ENCODE measurements at regions not wholly inside any gene's neighbourhood (a gene's known extent, or its start where the extent isn't known, plus 50 kb on each side); places are given as distances from the start of the nearest gene placed in this dataset.

DNA sequence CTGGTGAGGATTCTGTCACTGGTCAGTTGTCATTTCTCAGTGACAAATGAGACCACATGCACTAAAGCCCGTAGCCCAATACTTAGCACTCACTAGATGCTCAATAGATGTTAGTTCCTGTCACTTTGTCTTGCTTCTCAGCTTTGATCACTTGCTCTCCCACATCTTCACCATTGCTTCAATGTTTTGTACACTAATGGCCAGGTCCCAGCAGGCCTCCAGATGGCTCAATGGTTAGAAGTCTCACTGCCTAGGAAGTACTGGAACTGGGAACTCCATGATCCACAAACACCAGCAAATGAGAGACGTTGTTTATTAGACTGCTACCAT, 502.8 kb upstream of the JARID2 start:
- no peak for DNase-seq
- Histone ChIP-seq H3K9me2 (replicated peaks; ENCODE audit: insufficient read depth, low read length) (no peaks in the 10 kb centered on the region), H3K27me3 (replicated peaks; ENCODE audit: insufficient read depth, low read length) (no peaks in the 10 kb centered on the region), H3K36me3 (replicated peaks; ENCODE audit: insufficient read depth, low read length) (no peaks in the 10 kb centered on the region), H4K20me1 (ENCODE audit: insufficient read depth, low read length) (no peaks in the 10 kb centered on the region), H3K9ac (ENCODE audit: low read length) (no peak overlapping the region), H3F3A (ENCODE audit: insufficient read depth, low read length) (no peaks in the 10 kb centered on the region), H2AFZ (ENCODE audit: low read length) (no peak overlapping the region), H3K4me3 (ENCODE audit: low read length) (no peak overlapping the region), H3K4me1 (ENCODE audit: low read length) (no peaks in the 10 kb centered on the region), H3K79me2 (ENCODE audit: low read length) (no peaks in the 10 kb centered on the region), H3K27ac (ENCODE audit: low read length) (no peak overlapping the region), H3K9me3 (replicated peaks; ENCODE audit: insufficient read depth, low read length) (no peaks in the 10 kb centered on the region), H3K4me2 (ENCODE audit: low read depth, low read length) (no peak overlapping the region)
- TF ChIP-seq EZH2 (optimal IDR thresholded peaks at IDR 0.05; ENCODE audit: low read depth, low read length) (no peak), EZH2phosphoT487 (IDR thresholded peaks at IDR 0.05; ENCODE audit: low read length) (no peak)
- TF ChIP-seq, protein P1, sequence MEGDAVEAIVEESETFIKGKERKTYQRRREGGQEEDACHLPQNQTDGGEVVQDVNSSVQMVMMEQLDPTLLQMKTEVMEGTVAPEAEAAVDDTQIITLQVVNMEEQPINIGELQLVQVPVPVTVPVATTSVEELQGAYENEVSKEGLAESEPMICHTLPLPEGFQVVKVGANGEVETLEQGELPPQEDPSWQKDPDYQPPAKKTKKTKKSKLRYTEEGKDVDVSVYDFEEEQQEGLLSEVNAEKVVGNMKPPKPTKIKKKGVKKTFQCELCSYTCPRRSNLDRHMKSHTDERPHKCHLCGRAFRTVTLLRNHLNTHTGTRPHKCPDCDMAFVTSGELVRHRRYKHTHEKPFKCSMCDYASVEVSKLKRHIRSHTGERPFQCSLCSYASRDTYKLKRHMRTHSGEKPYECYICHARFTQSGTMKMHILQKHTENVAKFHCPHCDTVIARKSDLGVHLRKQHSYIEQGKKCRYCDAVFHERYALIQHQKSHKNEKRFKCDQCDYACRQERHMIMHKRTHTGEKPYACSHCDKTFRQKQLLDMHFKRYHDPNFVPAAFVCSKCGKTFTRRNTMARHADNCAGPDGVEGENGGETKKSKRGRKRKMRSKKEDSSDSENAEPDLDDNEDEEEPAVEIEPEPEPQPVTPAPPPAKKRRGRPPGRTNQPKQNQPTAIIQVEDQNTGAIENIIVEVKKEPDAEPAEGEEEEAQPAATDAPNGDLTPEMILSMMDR (IDR thresholded peaks at IDR 0.05; ENCODE audit: low read length), result no peak

DNA sequence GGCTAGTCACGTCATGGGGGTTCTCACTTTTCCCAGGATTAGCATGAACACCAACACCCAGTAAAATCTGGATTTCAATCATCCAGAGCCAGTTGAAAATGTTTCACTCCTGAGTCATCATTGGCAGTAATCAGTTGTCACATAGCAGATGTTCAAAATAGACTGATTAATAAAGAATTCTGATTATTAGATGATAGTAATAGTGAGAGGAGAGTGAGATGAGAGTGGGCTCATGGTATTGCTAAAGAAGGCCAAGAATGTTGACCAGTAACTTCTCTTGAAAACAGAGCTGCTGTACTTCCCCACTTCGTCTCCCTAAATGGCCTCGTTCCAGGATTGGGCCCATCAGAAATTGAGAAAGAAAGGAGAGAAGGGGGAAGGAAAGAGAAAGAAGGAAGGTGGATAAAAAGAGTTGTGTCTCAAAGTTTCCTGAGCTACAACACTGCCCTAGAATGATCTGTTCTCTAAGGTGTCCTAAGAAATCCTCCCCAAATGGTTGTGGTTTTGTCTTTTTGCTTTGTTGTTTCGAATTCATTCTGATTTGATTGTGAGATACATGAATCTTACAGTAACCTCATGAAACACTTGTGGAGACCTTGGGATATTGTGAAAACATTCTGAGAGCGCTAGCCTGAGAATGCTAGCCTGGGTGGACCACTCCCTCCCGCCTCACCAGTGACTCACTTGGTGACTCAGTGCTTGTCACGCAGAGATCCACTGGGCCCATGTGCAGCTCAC, 502.2 kb upstream of the JARID2 start:
- no peaks in the 10 kb centered on the region for H3K79me2 ChIP-seq (ENCODE audit: low read length)
- no peak for TF ChIP-seq EZH2phosphoT487 (IDR thresholded peaks at IDR 0.05; ENCODE audit: low read length)
- TF ChIP-seq, protein P1 (IDR thresholded peaks at IDR 0.05; ENCODE audit: low read length), result no peak
- no peak for TF ChIP-seq EZH2 (optimal IDR thresholded peaks at IDR 0.05; ENCODE audit: low read depth, low read length)
- no peak overlapping the region for H3K27ac ChIP-seq (ENCODE audit: low read length)
- no peak overlapping the region for H3K4me2 ChIP-seq (ENCODE audit: low read depth, low read length)
- no peak overlapping the region for H3K4me3 ChIP-seq (ENCODE audit: low read length)
- H2AFZ ChIP-seq (ENCODE audit: low read length), result no peak overlapping the region
- H3K9me3 ChIP-seq (replicated peaks; ENCODE audit: insufficient read depth, low read length), result no peaks in the 10 kb centered on the region
- DNase-seq, result no peak
- H4K20me1 ChIP-seq (ENCODE audit: insufficient read depth, low read length), result no peaks in the 10 kb centered on the region
- H3K27me3 ChIP-seq (replicated peaks; ENCODE audit: insufficient read depth, low read length), result no peaks in the 10 kb centered on the region
- no peak overlapping the region for H3K9ac ChIP-seq (ENCODE audit: low read length)
- no peaks in the 10 kb centered on the region for H3K36me3 ChIP-seq (replicated peaks; ENCODE audit: insufficient read depth, low read length)
- no peaks in the 10 kb centered on the region for H3F3A ChIP-seq (ENCODE audit: insufficient read depth, low read length)
- H3K9me2 ChIP-seq (replicated peaks; ENCODE audit: insufficient read depth, low read length), result no peaks in the 10 kb centered on the region
- H3K4me1 ChIP-seq (ENCODE audit: low read length), result no peaks in the 10 kb centered on the region

DNA sequence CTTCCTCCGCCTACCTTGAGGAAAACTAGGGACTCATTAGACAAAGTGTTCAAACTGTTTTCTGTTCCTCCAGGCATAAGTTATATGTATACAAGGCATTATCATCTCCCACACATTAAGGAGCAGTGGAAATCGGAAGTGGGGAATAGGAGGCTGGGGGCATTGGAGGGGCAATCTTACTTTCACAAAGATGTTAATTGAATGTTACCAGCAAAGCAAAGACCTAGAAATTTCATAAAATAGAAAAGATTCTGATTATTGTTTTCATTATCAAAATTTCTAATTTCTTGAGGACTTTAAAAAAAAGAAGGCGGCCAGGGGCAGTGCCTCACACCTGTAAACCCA, 501.7 kb upstream of the JARID2 start:
- H3K36me3 ChIP-seq (replicated peaks; ENCODE audit: insufficient read depth, low read length), result no peaks in the 10 kb centered on the region
- H3K4me3 ChIP-seq (ENCODE audit: low read length), result no peak overlapping the region
- no peaks in the 10 kb centered on the region for H3K79me2 ChIP-seq (ENCODE audit: low read length)
- TF ChIP-seq, protein P1 (IDR thresholded peaks at IDR 0.05; ENCODE audit: low read length), result no peak
- no peak for TF ChIP-seq EZH2phosphoT487 (IDR thresholded peaks at IDR 0.05; ENCODE audit: low read length)
- no peak for TF ChIP-seq EZH2 (optimal IDR thresholded peaks at IDR 0.05; ENCODE audit: low read depth, low read length)
- no peaks in the 10 kb centered on the region for H3F3A ChIP-seq (ENCODE audit: insufficient read depth, low read length)
- no peak for DNase-seq
- no peak overlapping the region for H2AFZ ChIP-seq (ENCODE audit: low read length)
- H3K4me1 ChIP-seq (ENCODE audit: low read length), result no peaks in the 10 kb centered on the region
- H4K20me1 ChIP-seq (ENCODE audit: insufficient read depth, low read length), result no peaks in the 10 kb centered on the region
- no peaks in the 10 kb centered on the region for H3K27me3 ChIP-seq (replicated peaks; ENCODE audit: insufficient read depth, low read length)
- H3K9me3 ChIP-seq (replicated peaks; ENCODE audit: insufficient read depth, low read length), result no peaks in the 10 kb centered on the region
- no peak overlapping the region for H3K27ac ChIP-seq (ENCODE audit: low read length)
- no peak overlapping the region for H3K9ac ChIP-seq (ENCODE audit: low read length)
- H3K9me2 ChIP-seq (replicated peaks; ENCODE audit: insufficient read depth, low read length), result no peaks in the 10 kb centered on the region
- no peak overlapping the region for H3K4me2 ChIP-seq (ENCODE audit: low read depth, low read length)

Data from MM.1S (cell line).